ENCODE measurements at regions not wholly inside any gene's neighbourhood (a gene's known extent, or its start where the extent isn't known, plus 50 kb on each side); places are given as distances from the start of the nearest gene placed in this dataset.

GRCh38 chr4:3361896-3362295, 69.1 kb downstream of the RGS12 start:
- TF ChIP-seq POLR2A (IDR thresholded peaks at IDR 0.05; ENCODE audit: low read depth, low read length) (no peak), CTCF (IDR thresholded peaks at IDR 0.05; ENCODE audit: extremely low read depth in 1 of 2, insufficient read depth in 1 of 2, low read depth in 1 of 2, low read length in 2 of 2) (no peak), EZH2 (IDR thresholded peaks at IDR 0.05; ENCODE audit: borderline replicate concordance, low read depth, low read length, severe bottlenecking) (no peak), POLR2AphosphoS5 (IDR thresholded peaks at IDR 0.05; ENCODE audit: insufficient read depth, low read depth, low read length) (no peak)
